H1 (cell line): ENCODE measurements at regions not wholly inside any gene's neighbourhood (a gene's known extent, or its start where the extent isn't known, plus 50 kb on each side); places are given as distances from the start of the nearest gene placed in this dataset.

ENCODE experiments used
- CTCF ChIA-PET: fragments of 300-600 bp; sonication (Branson Sonifier 250); formaldehyde crosslinking; loops from one replicate; lab custom pipeline; 2021; ENCODE audit not compliant: partially characterized antibody; lab: Charles Lee
- POLR2A ChIA-PET: fragments of 300-600 bp; sonication (Branson Sonifier 250); formaldehyde crosslinking; loops from one replicate; lab custom pipeline; 2021; ENCODE audit warnings: inconsistent platforms; ENCODE audit not compliant: partially characterized antibody; lab: Charles Lee
- DNase-seq, 2 experiments: peaks; one replicate each; pipeline versions ENCODE4 v3.0.0 to v3.0.0-alpha.2; 2010 to 2022; ENCODE audit warnings: low spot score in 2 of 2, low read depth in 1 of 2, mixed read lengths in 1 of 2
- FAIRE-seq: peaks from 2 replicates; lab custom pipeline; 2011; peaks lifted over from hg19 to GRCh38; lab: Jason Lieb, UNC
- H2AFZ ChIP-seq: 2 replicates; pipeline ENCODE4 v1.8.1; 2012; ENCODE audit warnings: low read length, inconsistent platforms
- H2AK5ac ChIP-seq: 2 replicates; pipeline ENCODE4 v1.6.1; 2013; ENCODE audit warnings: low read depth, low read length
- H2BK120ac ChIP-seq: replicated peaks from 2 replicates; pipeline ENCODE3; 2013; ENCODE audit warnings: low read depth, low read length, inconsistent platforms
- H2BK12ac ChIP-seq: 2 replicates; pipeline ENCODE4 v1.6.1; 2013; ENCODE audit warnings: low read depth, low read length
- H2BK15ac ChIP-seq: 2 replicates; pipeline ENCODE4 v1.6.1; 2013; ENCODE audit warnings: low read length
- H2BK20ac ChIP-seq: 2 replicates; pipeline ENCODE4 v1.6.1; 2013; ENCODE audit warnings: low read length
- H2BK5ac ChIP-seq: 2 replicates; pipeline ENCODE4 v1.6.1; 2013; ENCODE audit warnings: low read depth, low read length
- H3K14ac ChIP-seq: 2 replicates; pipeline ENCODE4 v1.6.1; 2013; ENCODE audit warnings: inconsistent platforms; ENCODE audit not compliant: insufficient read length
- H3K18ac ChIP-seq: 2 replicates; pipeline ENCODE4 v1.6.1; 2013; ENCODE audit warnings: low read length; ENCODE audit errors: extremely low read depth
- H3K23ac ChIP-seq: 2 replicates; pipeline ENCODE4 v1.6.1; 2013; ENCODE audit warnings: inconsistent platforms; ENCODE audit not compliant: insufficient read length
- H3K23me2 ChIP-seq: 2 replicates; pipeline ENCODE4 v1.6.1; 2013; ENCODE audit warnings: low read depth, low read length
- H3K27ac ChIP-seq: 2 replicates; pipeline ENCODE4 v1.6.1; 2011; ENCODE audit warnings: low read depth, low read length, inconsistent platforms
- H3K27me3 ChIP-seq, 4 experiments: replicated peaks in 1 of 4; 1 replicate in 1 of 4; 2 replicates in 3 of 4; pipeline versions ENCODE4 v1.6.1 to v1.8.1; 2011 to 2013; ENCODE audit warnings: low read length in 3 of 4, mild to moderate bottlenecking in 3 of 4, inconsistent platforms in 2 of 4, mixed read lengths in 2 of 4, moderate library complexity in 1 of 4; ENCODE audit not compliant: control insufficient read depth in 3 of 4, insufficient read depth in 3 of 4; ENCODE audit errors: extremely low read depth in 1 of 4
- H3K36me3 ChIP-seq, 4 experiments: 2 replicates each; pipeline versions ENCODE4 v1.6.1 to v1.8.1; 2011 to 2013; ENCODE audit warnings: mild to moderate bottlenecking in 4 of 4, low read length in 3 of 4, moderate library complexity in 2 of 4, control low read depth in 1 of 4, inconsistent platforms in 1 of 4; ENCODE audit not compliant: insufficient read depth in 4 of 4, control insufficient read depth in 2 of 4
- H3K4ac ChIP-seq: replicated peaks from 2 replicates; pipeline ENCODE3; 2013; ENCODE audit warnings: low read length, low read depth, mixed read lengths, inconsistent platforms; ENCODE audit not compliant: insufficient read length
- H3K4me1 ChIP-seq, 4 experiments: replicated peaks in 1 of 4; 1 replicate in 1 of 4; 2 replicates in 3 of 4; pipeline versions ENCODE4 v1.6.1 to v1.8.1; 2011 to 2013; ENCODE audit warnings: low read length in 3 of 4, inconsistent platforms in 2 of 4, mixed read lengths in 1 of 4; ENCODE audit not compliant: insufficient read depth in 4 of 4, control insufficient read depth in 3 of 4
- H3K4me2 ChIP-seq, 2 experiments: 2 replicates each; pipeline versions ENCODE4 v1.6.1 to v1.8.1; 2011 to 2013; ENCODE audit warnings: low read depth in 2 of 2, low read length in 2 of 2, control low read depth in 1 of 2, inconsistent platforms in 1 of 2, mild to moderate bottlenecking in 1 of 2; ENCODE audit not compliant: insufficient read depth in 1 of 2
- H3K4me3 ChIP-seq, 4 experiments: fragments of 200-600, 300-600 bp in 1 of 4; sonication (generic), shearing (Covaris generic), sonication (Bioruptor Twin) in 1 of 4; 2 replicates each; pipeline versions ENCODE4 v1.5.1 to v1.8.1; 2011 to 2016; ENCODE audit warnings: low read length in 4 of 4, low read depth in 3 of 4, control low read depth in 2 of 4, inconsistent platforms in 2 of 4, mild to moderate bottlenecking in 2 of 4, mixed read lengths in 1 of 4, moderate library complexity in 1 of 4; ENCODE audit not compliant: insufficient read depth in 2 of 4; ENCODE audit errors: extremely low read depth in 1 of 4
- H3K56ac ChIP-seq: replicated peaks from 2 replicates; pipeline ENCODE3; 2013; ENCODE audit warnings: low read depth, mild to moderate bottlenecking, mixed read lengths, low read length, inconsistent platforms; ENCODE audit not compliant: insufficient read length
- H3K79me1 ChIP-seq: 2 replicates; pipeline ENCODE4 v1.6.1; 2013; ENCODE audit warnings: low read depth, low read length, control low read depth
- H3K79me2 ChIP-seq, 2 experiments: 2 replicates each; pipeline versions ENCODE4 v1.6.1 to v1.8.1; 2012 to 2013; ENCODE audit warnings: low read length in 2 of 2, mild to moderate bottlenecking in 2 of 2, inconsistent platforms in 1 of 2; ENCODE audit not compliant: insufficient read depth in 2 of 2, control insufficient read depth in 1 of 2
- H3K9ac ChIP-seq, 4 experiments: replicated peaks in 1 of 4; 1 replicate in 1 of 4; 2 replicates in 3 of 4; pipeline versions ENCODE4 v1.6.1 to v1.8.1; 2011 to 2013; ENCODE audit warnings: low read depth in 3 of 4, low read length in 3 of 4, control low read depth in 2 of 4, mild to moderate bottlenecking in 2 of 4, moderate library complexity in 2 of 4, inconsistent platforms in 1 of 4; ENCODE audit errors: extremely low read depth in 1 of 4
- H3K9me3 ChIP-seq, 2 experiments: 2 replicates each; pipeline versions ENCODE4 v1.6.1 to v1.8.1; 2012 to 2013; ENCODE audit warnings: mild to moderate bottlenecking in 2 of 2, moderate library complexity in 2 of 2, control low read depth in 1 of 2, inconsistent platforms in 1 of 2, low read depth in 1 of 2, low read length in 1 of 2, mixed read lengths in 1 of 2; ENCODE audit not compliant: insufficient read depth in 2 of 2
- H4K20me1 ChIP-seq, 2 experiments: replicated peaks in 1 of 2; 2 replicates each; pipeline versions ENCODE3 to v1.8.1; 2011 to 2013; ENCODE audit warnings: inconsistent platforms in 2 of 2, low read length in 2 of 2, mild to moderate bottlenecking in 1 of 2; ENCODE audit not compliant: insufficient read depth in 2 of 2, control insufficient read depth in 1 of 2
- H4K5ac ChIP-seq: 2 replicates; pipeline ENCODE4 v1.6.1; 2013; ENCODE audit warnings: low read length, low read depth, mixed read lengths, inconsistent platforms; ENCODE audit not compliant: insufficient read length
- H4K8ac ChIP-seq: 2 replicates; pipeline ENCODE4 v1.8.0; 2013; ENCODE audit warnings: mild to moderate bottlenecking, moderate library complexity, low read length, inconsistent platforms; ENCODE audit not compliant: insufficient read depth; ENCODE audit errors: extremely low read depth
- H4K91ac ChIP-seq: replicated peaks from 2 replicates; pipeline ENCODE3; 2013; ENCODE audit warnings: low read length, mixed read lengths, inconsistent platforms; ENCODE audit not compliant: insufficient read length
- BACH1 ChIP-seq: IDR thresholded peaks from 2 replicates; pipeline ENCODE4 v1.6.1; 2012; ENCODE audit warnings: low read length, improper control_type of control experiment
- RBBP5 ChIP-seq: IDR thresholded peaks from 2 replicates; pipeline ENCODE4 v1.7.1; 2012; ENCODE audit warnings: low read depth, mild to moderate bottlenecking, inconsistent platforms, low read length, moderate library complexity, borderline replicate concordance
- RFX5 ChIP-seq: IDR thresholded peaks from 2 replicates; pipeline ENCODE4 v1.6.1; 2011; ENCODE audit warnings: low read depth, low read length, improper control_type of control experiment, borderline replicate concordance
- WGBS, 2 experiments: shearing (Covaris generic) in 1 of 2; methylation state at CpG; one replicate each; pipeline versions ENCODE4 v1.1.6 to v1.1.7; 2013 to 2015; ENCODE audit warnings: low lambda C conversion rate in 2 of 2, mixed read lengths in 2 of 2, inconsistent platforms in 1 of 2, low coverage in 1 of 2, missing lambda C conversion rate in 1 of 2; ENCODE audit not compliant: insufficient replicate concordance in 2 of 2, insufficient coverage in 1 of 2, insufficient read length in 1 of 2; ENCODE audit errors: extremely low coverage in 1 of 2, missing lambda C conversion rate in 1 of 2; 5-methylcytosine and 5-hydroxymethylcytosine counted together
- TF ChIP-seq, protein P1 (sequence below): IDR thresholded peaks from 2 replicates; pipeline ENCODE4 v1.6.1; 2012; ENCODE audit warnings: inconsistent platforms

- no peak for FAIRE-seq
- Histone ChIP-seq H3K23me2 (no peaks in the 10 kb centered on the region), H3K27ac (no peak overlapping the region), H2BK12ac (no peak overlapping the region), H3K79me2 (no peaks in the 10 kb centered on the region), H3K23ac (no peak overlapping the region), H4K5ac (no peak overlapping the region), H3K27me3 (peaks cover 0 to 2% (median 0%) of the 10 kb centered on the region in 4 experiments; a peak in 1 of 7 replicates), H3K56ac (no peak overlapping the region), H2AK5ac (no peak overlapping the region), H2BK20ac (no peak overlapping the region), H3K4me2 (no peak overlapping the region), H3K9ac (no peak overlapping the region), H3K36me3 (no peaks in the 10 kb centered on the region), H3K18ac (no peak overlapping the region), H4K8ac (no peak overlapping the region), H4K91ac (no peak overlapping the region), H2BK15ac (no peak overlapping the region), H4K20me1 (no peaks in the 10 kb centered on the region), H2AFZ (no peak overlapping the region), H3K79me1 (no peaks in the 10 kb centered on the region), H3K14ac (no peak overlapping the region), H2BK120ac (no peak overlapping the region), H3K4me1 (peaks cover 0 to 8% (median 6%) of the 10 kb centered on the region in 4 experiments; a peak in 6 of 7 replicates), H3K9me3 (no peaks in the 10 kb centered on the region; a peak in 1 of 4 replicates), H3K4me3 (no peak overlapping the region), H3K4ac (no peak overlapping the region), H2BK5ac (no peak overlapping the region)
- DNase-seq: no peak
- 88% methylated on average over 4 of the region's 4 CpGs; no CpG with 5 or more reads in 1 of the 2 experiments for WGBS, 2 experiments
- CTCF ChIA-PET: interaction anchor here (0.6 to 1.3 kb wide), 5 partner anchors 17 to 677 kb away, joined by 3 to 4 read pairs (median 3); no protein-coding TSS in a partner anchor
- POLR2A ChIA-PET: no interaction called here
- no peak for TF ChIP-seq RBBP5
- TF ChIP-seq, protein P1, sequence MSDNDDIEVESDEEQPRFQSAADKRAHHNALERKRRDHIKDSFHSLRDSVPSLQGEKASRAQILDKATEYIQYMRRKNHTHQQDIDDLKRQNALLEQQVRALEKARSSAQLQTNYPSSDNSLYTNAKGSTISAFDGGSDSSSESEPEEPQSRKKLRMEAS: no peak
- no peak for TF ChIP-seq BACH1
- TF ChIP-seq RFX5: no peak
These were observed 393.0 kb upstream of the KIRREL3 start for GRCh38 chr11:127393460-127393997.
